ENCODE measurements at regions not wholly inside any gene's neighbourhood (a gene's known extent, or its start where the extent isn't known, plus 50 kb on each side); places are given as distances from the start of the nearest gene placed in this dataset.
A peak's percentile ranks its signal among the peaks of the same experiment; 100 is the strongest.
"Not testable (repeated sequence)": the region's sequence is repeated elsewhere in the genome, so short reads cannot be mapped to it uniquely, and the experiment has no call there.

DNA sequence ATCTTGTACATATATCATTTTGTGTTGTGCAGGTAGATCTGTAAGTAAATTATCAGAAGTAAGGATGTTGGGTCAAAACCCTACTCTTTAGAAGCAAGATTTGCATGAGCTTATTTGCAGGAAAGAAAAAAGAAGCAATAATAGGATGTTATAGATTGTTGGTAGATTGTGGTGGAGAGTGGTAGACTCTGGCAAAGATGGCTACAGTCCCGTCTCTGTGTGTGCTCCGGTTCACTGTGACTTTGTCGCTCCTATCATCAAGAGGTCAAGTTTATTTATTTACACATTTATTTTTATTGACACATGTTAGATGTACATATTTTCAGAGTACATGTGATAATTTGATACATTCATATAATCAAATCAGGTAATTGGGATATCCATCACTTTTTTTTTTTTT, 81.0 kb upstream of the NDUFV2 start:
- DNase-seq, result no peak

DNA sequence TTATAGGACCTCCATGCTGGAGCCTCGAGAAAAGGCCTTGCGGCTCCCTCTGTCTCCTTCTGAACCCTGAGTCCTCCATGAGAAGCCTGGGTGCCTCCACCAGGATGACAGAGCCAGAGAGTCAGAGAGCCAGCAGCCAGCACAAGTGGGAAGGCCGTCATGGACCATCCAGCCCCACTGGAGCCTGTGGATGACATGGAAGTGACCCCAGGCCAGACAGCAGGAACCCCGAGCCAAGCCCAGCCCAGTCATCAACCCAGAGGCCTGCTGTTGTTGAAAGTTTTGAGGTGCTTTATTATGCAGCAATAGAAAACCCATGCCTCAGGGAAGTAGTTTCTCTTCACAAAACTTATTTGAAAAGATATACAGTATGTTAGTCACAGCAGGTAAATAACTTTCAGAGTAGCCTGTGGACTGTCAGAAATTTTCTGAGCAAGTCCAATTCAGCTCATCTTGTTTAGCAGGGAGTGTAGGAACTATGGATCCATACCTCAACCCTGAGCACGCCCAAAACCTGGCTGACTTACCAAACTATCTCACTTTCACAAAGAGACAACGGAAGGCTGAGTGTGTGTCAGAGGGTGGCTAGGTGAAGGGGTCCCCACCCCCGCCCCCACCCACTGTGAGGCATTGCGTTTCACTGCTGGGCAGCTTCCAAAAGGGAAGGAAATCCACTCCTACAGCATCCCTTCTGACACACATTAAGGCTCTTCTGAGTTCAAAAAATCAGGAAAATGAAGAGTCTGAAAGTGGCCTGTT, 79.9 kb upstream of the NDUFV2 start:
- no peak for DNase-seq

DNA sequence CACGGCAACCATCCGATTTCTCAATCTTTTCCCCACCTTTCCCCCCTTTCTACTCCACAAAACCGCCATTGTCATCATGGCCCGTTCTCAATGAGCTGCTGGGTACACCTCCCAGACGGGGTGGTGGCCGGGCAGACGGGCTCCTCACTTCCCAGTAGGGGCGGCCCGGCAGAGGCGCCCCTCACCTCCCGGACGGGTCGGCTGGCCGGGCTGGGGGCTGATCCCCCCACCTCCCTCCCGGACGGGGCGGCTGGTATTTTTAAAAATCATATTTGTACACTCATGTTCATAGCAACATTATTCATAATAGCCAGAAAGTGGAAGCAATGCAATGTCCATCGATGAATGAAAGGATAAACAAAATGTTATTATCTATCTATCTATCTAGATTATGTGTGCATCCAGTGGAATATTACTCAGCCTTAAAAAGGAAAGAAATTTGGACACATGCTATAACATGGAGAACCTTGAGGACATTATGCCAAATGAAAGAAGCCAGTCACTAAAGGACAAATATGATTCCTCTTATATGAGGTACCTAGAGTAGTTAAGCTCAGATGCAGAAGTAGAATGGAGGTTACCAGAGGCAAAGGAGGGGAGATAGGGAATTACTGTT, 78.4 kb upstream of the NDUFV2 start:
- not testable (repeated sequence) for DNase-seq

DNA sequence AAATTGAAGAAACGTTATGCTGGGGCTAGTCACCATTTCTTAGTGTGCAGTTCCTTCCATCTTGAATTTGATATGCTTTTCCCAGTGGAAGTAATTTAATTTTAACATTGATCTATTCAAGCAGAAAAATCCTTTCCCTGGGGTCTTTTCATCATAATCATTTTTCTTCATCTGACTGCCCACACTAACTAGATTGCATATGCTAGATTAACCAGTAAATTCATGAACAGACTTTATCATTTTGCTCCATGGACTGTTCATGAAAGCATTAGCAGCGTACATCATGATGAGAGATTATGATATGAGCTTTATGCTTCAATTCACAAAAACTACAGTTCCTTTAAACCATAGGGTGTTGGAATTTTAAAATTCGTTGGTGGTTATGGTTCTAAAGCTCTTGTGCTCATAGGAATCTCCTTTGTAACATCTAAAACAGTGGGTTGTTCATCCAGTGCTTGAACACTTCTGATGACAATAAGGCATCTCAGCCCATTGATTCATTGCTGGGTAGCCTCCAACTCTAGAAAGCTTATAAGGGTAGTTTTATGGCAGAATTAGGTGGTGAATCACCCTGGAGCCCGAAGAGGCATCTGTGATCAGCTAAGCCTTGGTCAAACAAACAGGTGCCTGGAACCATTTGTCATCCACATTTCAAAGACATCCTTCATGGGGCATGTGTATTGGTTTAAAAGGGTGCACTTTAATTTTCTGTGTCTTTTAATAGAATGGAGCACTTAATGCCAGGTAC, 77.2 kb upstream of the NDUFV2 start:
- peak; percentile 87 for DNase-seq

DNA sequence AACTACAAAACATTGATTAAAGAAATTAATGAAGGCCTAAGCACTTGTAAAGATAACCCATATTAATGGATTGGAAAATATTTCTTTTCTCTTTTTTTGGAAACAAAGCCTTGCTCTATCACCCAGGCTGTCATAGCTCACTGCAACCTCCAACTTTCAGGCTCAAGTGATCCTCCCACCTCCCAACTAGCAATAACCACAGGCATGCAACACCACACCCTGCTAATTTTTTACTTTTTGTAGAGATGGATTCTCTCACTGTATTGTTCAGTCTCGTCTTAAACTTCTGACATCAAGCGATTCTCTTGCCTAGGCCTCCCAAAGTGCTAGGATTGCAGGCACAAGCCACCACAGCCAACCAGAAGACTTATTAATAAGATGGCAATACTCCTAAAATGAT, 73.4 kb upstream of the NDUFV2 start:
- DNase-seq, result no peak

DNA sequence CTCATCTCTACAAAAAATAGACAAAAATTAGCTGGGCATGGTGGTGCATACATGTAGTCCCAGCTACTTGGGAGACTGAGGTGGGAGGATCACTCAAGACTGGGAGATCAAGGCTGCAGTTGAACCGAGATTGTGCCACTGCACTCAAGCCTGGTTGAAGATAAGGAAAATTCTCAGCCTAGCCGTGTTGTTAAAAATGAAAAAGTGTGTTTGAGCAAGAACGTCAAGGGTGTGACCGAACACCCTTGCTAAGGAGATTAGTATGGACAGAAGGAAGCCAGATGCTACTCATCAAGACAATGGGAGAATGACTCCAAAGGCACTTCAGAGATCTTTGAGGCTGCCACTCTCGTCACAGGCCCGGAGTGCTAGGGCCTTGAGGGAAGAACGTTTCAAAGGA, 70.0 kb upstream of the NDUFV2 start:
- no peak for DNase-seq

DNA sequence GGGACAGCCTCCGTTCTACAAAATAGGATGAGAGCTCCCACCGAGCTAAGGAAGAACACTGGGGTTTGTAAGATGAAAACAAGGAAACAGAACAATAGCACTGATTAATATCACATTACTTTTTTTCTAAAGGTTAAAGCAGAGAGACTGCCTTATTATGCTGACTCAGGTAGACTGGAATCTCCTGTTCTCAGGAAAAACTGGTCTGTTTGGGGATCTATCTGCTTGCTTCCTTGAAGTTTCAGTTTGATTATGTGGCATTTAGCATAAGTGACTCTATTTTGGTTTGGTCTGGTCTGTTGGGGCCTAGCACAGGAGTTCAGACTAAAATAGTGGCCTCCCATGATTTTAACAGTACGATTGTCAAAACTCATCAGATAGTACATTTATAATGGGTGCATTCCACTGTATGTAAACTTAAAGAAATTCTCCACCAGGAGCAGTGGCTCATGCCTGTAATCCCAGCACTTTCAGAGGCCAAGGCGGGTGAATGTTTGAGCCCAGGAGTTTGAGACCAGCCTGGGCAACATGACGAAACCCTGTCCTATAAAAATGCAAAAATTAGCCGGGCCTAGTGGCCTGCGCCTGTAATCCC, 64.1 kb upstream of the NDUFV2 start:
- DNase-seq, result no peak

DNA sequence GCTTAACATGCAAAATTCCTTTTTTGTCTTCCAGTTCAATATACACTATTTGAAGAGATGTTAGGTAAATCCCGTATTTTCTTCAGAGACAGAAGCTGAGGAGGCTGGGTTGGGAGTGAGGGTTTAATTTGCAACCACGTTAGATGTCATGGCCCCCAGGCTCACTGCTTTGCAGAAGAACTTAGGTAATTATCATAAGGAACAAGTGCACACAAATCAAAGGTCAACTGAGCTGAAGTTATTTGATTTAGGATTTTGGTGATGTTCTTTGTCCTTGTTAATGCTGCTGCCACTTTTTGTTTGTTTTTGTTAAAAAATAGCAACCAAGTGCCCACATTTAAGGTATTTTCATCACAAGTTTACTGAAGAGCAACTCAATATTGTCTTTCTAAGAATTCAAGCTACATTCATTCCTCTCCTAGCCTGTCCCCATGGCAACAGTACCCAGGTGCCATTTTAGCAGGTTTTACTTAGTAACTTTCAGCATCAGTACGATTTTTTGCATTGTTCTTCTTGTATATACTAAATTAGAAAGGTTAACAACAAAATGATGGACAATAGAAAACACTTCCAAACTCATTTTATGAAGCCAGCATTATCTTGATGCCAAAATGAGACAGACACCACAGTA, 62.9 kb upstream of the NDUFV2 start:
- DNase-seq, result no peak

DNA sequence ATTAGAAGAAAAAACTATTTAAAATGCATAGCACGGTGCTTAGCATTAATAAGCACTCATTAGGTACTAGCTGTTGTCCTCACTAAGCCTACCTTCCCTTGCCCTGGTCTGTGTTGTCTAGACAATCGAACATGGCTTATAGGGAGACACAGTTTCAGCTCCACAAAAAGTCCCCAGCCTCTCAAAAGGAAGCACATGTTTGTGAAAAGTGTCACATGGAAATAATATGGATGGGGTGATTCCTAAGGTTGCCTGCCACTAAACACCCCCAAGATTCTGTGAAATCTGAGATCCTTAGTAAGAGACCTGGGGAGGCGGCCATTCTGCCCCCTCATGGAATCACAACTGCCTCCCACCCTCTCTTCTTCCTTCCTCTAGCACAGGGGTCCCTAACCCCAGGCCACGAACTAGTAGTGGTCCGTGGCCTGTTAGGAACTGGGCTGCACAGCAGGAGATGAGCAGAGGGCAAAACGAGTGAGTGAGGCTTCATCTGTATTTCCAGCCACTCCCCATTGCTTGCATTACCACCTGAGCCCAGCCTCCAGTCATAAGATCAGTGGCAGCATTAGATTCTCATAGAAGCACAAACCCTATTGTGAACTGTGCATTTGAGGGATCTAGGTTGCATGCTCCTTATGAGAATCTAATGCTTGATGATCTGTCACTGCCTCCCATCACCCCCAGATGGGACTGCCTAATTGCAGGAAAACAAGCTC, 59.6 kb upstream of the NDUFV2 start:
- no peak for DNase-seq

DNA sequence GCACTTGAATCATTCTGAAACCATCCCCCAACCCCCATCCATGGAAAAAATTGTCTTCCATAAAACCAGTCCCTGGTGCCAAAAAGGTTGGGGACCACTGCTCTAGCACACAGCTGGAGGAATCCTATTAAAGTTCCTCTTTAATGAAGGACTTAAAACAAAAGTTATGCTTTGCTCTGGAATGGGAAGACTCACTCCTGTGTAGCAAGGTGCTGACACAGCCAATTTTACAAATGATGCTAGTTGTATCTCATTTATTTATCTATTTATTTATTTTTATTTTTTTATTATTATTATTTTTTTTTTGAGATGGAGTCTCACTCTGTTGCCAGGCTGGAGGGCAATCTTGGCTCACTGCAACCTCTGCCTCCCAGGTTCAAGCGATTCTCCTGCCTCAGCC, 58.9 kb upstream of the NDUFV2 start:
- no peak for DNase-seq

DNA sequence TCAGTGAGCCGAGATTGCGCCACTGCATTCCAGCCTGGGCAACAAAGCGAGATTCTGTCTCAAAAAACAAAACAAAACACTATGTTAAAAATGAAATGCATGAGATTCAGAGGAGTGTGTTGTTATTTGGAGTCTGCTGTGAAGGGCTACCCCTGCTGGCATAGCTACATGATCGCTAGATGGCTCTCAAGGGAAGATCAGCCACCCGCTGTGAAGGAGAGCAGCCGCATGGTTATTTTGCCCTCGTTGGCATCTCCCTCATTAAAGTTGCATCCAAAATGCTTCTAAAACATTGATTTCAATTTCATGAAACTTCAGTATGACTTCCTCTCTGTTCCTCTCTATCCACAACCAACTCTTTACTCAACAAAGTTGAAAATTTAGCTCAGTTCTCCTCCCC, 54.8 kb upstream of the NDUFV2 start:
- DNase-seq, result no peak

DNA sequence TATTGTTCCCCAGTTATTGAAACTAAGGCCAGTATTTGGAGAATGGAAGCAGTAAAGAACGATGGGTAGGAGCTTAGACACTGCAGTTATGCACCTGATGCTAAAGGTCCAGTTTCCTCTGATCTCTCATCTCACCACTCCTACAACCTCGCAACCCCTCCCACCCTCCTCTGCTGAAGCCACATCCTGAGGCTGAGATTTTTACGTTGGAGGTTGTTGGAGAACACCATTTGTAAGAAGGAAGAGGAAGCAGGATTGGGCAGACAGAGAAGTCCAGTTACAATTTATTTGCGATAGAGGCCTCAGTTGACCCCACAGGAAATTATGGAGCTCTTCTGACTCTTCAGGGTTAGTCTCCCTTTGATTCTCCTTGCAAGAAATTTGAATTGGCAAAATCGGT, 54.3 kb upstream of the NDUFV2 start:
- no peak for DNase-seq

DNA sequence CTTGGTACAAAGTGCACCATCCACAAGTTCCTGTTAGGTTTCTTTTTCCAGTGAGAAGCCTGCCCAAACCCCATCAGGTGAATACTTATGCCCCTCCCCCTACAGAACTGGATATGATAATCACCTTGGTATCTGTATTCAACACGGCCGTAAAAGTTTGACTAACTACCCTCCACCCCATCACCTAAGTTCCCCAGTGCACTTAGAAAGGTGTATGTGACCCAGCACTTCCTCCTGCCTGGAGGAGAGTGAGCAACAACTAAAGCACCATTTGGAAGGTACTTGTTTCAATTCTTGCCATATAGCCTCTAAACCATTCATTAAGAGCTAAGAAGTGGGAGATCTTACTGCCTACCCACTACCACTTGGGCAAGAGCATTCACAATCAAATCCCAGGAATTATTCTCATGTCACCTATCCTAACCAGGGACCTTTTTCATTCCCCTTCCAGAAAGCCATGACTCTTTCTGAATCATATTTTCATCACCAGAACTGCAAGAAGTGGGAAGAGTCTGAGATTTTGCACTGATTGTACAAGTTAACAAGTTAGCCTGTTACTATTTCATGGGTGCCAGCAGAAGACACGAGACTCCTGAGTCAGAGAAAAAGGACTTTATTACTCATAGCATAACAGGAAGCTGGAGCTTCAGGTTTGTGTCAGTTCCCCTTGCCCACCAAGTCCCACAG, 53.5 kb upstream of the NDUFV2 start:
- no peak for DNase-seq

DNA sequence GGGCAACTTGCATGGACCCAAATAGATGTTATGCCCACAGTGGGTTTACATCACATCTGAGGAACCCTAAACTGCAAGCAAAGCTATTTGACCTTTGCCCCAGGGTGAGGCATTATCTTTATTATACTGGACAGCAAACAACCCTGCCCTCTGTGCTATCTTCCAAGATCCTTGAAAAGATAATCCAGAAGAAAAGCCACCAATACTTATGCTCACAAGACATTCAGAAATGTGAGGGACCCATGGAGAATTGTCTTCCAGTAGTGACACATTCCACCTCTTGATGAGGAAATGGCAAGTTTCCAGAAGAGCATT, 53.0 kb upstream of the NDUFV2 start:
- DNase-seq, result no peak

DNA sequence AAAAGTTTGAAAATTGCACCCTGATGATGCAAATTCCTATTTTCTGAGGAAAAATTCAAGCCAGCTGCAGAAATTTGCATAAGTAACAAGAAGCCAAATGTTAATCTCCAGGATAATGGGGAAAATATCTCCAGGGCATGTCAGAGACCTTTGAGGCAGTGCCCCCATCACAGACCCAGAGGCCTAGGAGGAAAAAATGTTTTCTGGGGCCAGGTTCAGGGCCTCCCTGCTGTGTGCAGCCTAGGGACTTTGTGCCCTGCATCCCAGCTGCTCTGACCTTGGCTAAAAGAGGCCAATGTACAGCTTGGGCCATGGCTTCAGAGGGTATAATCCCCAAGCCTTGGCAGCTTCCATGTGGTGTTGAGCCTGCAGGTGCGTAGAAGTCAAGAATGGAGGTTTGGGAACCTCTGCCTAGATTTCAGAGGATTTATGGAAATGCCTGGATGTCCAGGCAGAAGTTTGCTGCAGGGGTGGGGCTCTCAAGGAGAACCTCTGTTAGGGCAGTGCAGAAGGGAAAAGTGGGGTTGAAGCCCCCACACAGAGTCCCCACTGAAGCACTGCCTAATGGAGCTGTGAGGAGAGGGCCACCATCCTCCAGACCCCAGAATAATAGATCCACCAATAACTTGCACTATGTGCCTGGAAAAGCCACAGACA, 51.7 kb upstream of the NDUFV2 start:
- DNase-seq, result not testable (repeated sequence)
